Activated naive CD4-positive, alpha-beta T cell (primary cell): ENCODE measurements at regions not wholly inside any gene's neighbourhood (a gene's known extent, or its start where the extent isn't known, plus 50 kb on each side); places are given as distances from the start of the nearest gene placed in this dataset.
A peak's percentile ranks its signal among the peaks of the same experiment; 100 is the strongest.

Experiments
- DNase-seq, 4 experiments: peaks; one replicate each; lab custom pipeline; 2025; lab: John Stamatoyannopoulos, UW

GRCh38 chr4:138689187-138689586 lies 326.4 kb upstream of the NOCT start:
- no peak for DNase-seq

- no peak for DNase-seq
Measured at GRCh38 chr4:138688408-138689085, 327.0 kb upstream of the NOCT start.

GRCh38 chr4:138686106-138686835 lies 329.3 kb upstream of the NOCT start:
- no peak for DNase-seq

- DNase-seq: no peak
Measured at GRCh38 chr4:138685316-138685715, 330.3 kb upstream of the NOCT start.

GRCh38 chr4:138680989-138681604 lies 334.5 kb upstream of the NOCT start:
- peak; percentile 4 to 46 (median 40) for DNase-seq

GRCh38 chr4:138680256-138680655 lies 335.3 kb upstream of the NOCT start:
- no peak for DNase-seq

GRCh38 chr4:138678985-138679746 lies 336.4 kb upstream of the NOCT start:
- no peak for DNase-seq

- no peak for DNase-seq
Measured at GRCh38 chr4:138677748-138678147, 337.8 kb upstream of the NOCT start.

GRCh38 chr4:138677212-138677611 lies 338.4 kb upstream of the NOCT start:
- no peak for DNase-seq

GRCh38 chr4:138675685-138676084 lies 339.9 kb upstream of the NOCT start:
- no peak for DNase-seq

- no peak for DNase-seq
Measured at GRCh38 chr4:138674209-138674608, 341.4 kb upstream of the NOCT start.

- DNase-seq: no peak
Measured at GRCh38 chr4:138673053-138673452, 342.5 kb upstream of the NOCT start.

- no peak for DNase-seq
Measured at GRCh38 chr4:138672393-138672976, 343.1 kb upstream of the NOCT start.

- no peak for DNase-seq
Measured at GRCh38 chr4:138671606-138672084, 343.9 kb upstream of the NOCT start.

- DNase-seq: no peak
Measured at GRCh38 chr4:138671106-138671505, 344.5 kb upstream of the NOCT start.

GRCh38 chr4:138670681-138671080 lies 344.9 kb upstream of the NOCT start:
- DNase-seq: no peak

- no peak for DNase-seq
Measured at GRCh38 chr4:138669479-138670315, 345.9 kb upstream of the NOCT start.

- DNase-seq: no peak
Measured at GRCh38 chr4:138668309-138668708, 347.3 kb upstream of the NOCT start.

GRCh38 chr4:138666366-138666765 lies 349.2 kb upstream of the NOCT start:
- DNase-seq: no peak

- no peak for DNase-seq
Measured at GRCh38 chr4:138665851-138666250, 349.7 kb upstream of the NOCT start.

- DNase-seq: no peak
Measured at GRCh38 chr4:138663883-138664282, 351.7 kb upstream of the NOCT start.
